Lower leg skin (tissue), 4 donors: ENCODE measurements at regions not wholly inside any gene's neighbourhood (a gene's known extent, or its start where the extent isn't known, plus 50 kb on each side); places are given as distances from the start of the nearest gene placed in this dataset.

ENCODE experiments used
- DNase-seq, 2 donors: peaks; one replicate each; pipeline ENCODE4 v3.0.0-alpha.2; 2019; ENCODE audit warnings: low spot score in 2 of 2
- H3K4me3 ChIP-seq: fragments of 200-600 bp; sonication (generic); 2 replicates; pipeline ENCODE4 v1.5.1; 2017; ENCODE audit warnings: mild to moderate bottlenecking, low read depth; ENCODE audit not compliant: poor library complexity, severe bottlenecking
- POLR2A ChIP-seq, 2 donors: fragments of 450-650 bp; IDR thresholded peaks; one replicate each; pipeline ENCODE4 v1.6.1; 2016 to 2017; ENCODE audit warnings: antibody characterized with exemption in 2 of 2, mild to moderate bottlenecking in 1 of 2, moderate library complexity in 1 of 2
- WGBS, 2 donors: methylation state at CpG; one replicate each; pipeline ENCODE4 v1.1.5; 2018; 5-methylcytosine and 5-hydroxymethylcytosine counted together
- intact Hi-C: fragments of 100-400 bp; cut with DNase I; formaldehyde crosslinking; loops from one replicate; pipeline ENCODE4 v1.15.0; 2023; ENCODE audit warnings: low total_unique reads
- TF ChIP-seq, protein P1 (sequence below), 3 donors: fragments of 450-650 bp; IDR thresholded peaks; one replicate each; pipeline ENCODE4 v1.5.1; 2016; ENCODE audit warnings: antibody characterized with exemption in 3 of 3, mild to moderate bottlenecking in 3 of 3, moderate library complexity in 2 of 3

DNA sequence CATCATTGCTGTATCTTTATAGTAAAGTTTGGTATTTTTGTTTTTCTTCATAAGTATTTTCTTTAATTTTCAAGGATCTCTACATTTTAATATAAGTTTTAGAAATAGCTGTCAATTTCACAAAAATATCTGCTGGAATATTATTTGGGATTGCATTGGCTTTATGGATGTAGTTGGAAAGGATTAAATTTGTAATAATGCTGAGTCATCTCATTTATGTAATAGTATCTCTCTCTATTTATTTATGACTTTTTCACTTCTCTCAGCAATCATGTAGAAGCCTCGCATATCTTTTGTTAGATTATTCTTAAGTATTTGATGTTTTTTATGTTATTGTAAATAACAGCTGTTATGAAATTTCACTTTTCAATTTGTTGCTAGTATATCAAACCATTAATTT lies 223.1 kb upstream of the POGK start:
- TF ChIP-seq, protein P1, sequence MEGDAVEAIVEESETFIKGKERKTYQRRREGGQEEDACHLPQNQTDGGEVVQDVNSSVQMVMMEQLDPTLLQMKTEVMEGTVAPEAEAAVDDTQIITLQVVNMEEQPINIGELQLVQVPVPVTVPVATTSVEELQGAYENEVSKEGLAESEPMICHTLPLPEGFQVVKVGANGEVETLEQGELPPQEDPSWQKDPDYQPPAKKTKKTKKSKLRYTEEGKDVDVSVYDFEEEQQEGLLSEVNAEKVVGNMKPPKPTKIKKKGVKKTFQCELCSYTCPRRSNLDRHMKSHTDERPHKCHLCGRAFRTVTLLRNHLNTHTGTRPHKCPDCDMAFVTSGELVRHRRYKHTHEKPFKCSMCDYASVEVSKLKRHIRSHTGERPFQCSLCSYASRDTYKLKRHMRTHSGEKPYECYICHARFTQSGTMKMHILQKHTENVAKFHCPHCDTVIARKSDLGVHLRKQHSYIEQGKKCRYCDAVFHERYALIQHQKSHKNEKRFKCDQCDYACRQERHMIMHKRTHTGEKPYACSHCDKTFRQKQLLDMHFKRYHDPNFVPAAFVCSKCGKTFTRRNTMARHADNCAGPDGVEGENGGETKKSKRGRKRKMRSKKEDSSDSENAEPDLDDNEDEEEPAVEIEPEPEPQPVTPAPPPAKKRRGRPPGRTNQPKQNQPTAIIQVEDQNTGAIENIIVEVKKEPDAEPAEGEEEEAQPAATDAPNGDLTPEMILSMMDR (IDR thresholded peaks at IDR 0.05): no peak
- no peak for TF ChIP-seq POLR2A (IDR thresholded peaks at IDR 0.05)
- 72 to 81% methylated on average over 1 of the region's 1 CpG for WGBS, 2 donors
- intact Hi-C loops: no loop called here
- no peak for DNase-seq
- no peak overlapping the region for H3K4me3 ChIP-seq

- TF ChIP-seq, protein P1 (IDR thresholded peaks at IDR 0.05): no peak
- no peak for TF ChIP-seq POLR2A (IDR thresholded peaks at IDR 0.05)
- intact Hi-C loops: no loop called here
- DNase-seq: no peak
- WGBS, 2 donors: 86% methylated on average over 1 of the region's 1 CpG
- H3K4me3 ChIP-seq: no peak overlapping the region
Measured at GRCh38 chr1:166626711-166627110, 212.6 kb upstream of the POGK start.

- TF ChIP-seq, protein P1 (IDR thresholded peaks at IDR 0.05): no peak
- no peak for TF ChIP-seq POLR2A (IDR thresholded peaks at IDR 0.05)
- no peak overlapping the region for H3K4me3 ChIP-seq
- WGBS, 2 donors: 33 to 35% methylated on average over 4 of the region's 4 CpGs
- intact Hi-C loops: no loop called here
- no peak for DNase-seq
Measured at GRCh38 chr1:166627558-166627957, 211.7 kb upstream of the POGK start.

- DNase-seq: no peak
- 52 to 69% methylated on average over 1 of the region's 1 CpG for WGBS, 2 donors
- H3K4me3 ChIP-seq: no peak overlapping the region
- intact Hi-C loops: no loop called here
- TF ChIP-seq POLR2A (IDR thresholded peaks at IDR 0.05): no peak
- TF ChIP-seq, protein P1 (IDR thresholded peaks at IDR 0.05): no peak
Measured at GRCh38 chr1:166628259-166628658, 211.0 kb upstream of the POGK start.

DNA sequence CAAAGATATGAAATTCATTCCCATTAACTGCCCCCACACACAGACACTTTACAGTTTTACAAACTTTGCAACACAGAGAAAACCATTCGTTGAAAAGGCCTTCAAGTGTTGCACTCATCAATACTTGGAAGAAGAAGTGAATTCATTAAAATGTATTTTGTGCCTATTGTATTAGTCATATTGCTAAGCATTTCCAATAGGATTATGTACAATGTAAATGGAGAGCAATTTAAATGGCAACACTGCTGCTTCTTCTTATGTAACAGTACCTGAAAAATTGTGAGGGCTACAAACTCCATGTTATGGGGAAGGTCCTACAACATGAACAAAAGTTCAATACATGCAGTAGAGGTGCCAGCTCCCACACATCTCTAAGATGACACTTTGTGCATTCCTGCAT lies 209.3 kb upstream of the POGK start:
- WGBS, 2 donors: 50 to 58% methylated on average over 1 of the region's 1 CpG
- no peak for DNase-seq
- no peak overlapping the region for H3K4me3 ChIP-seq
- intact Hi-C loops: loop anchor here (5.0 kb wide), 1 partner anchor 947 kb away; no protein-coding TSS in a partner anchor
- TF ChIP-seq, protein P1 (IDR thresholded peaks at IDR 0.05): no peak
- no peak for TF ChIP-seq POLR2A (IDR thresholded peaks at IDR 0.05)

- intact Hi-C loops: loop anchor here (5.0 kb wide), 1 partner anchor 947 kb away; no protein-coding TSS in a partner anchor
- no peak overlapping the region for H3K4me3 ChIP-seq
- 80 to 87% methylated on average over 2 of the region's 2 CpGs for WGBS, 2 donors
- no peak for DNase-seq
- TF ChIP-seq, protein P1 (IDR thresholded peaks at IDR 0.05): no peak
- no peak for TF ChIP-seq POLR2A (IDR thresholded peaks at IDR 0.05)
Measured at GRCh38 chr1:166630369-166630768, 208.9 kb upstream of the POGK start.
